SK-N-SH treated with all-trans-retinoic acid at 6 μM for 48 hours (cell line): ENCODE measurements at regions not wholly inside any gene's neighbourhood (a gene's known extent, or its start where the extent isn't known, plus 50 kb on each side); places are given as distances from the start of the nearest gene placed in this dataset.

ENCODE experiments used
- CSDC2 ChIP-seq: fragments of 250-450 bp; sonication (Bioruptor Pico); IDR thresholded peaks from 2 replicates; pipeline ENCODE4 v1.5.0; 2020; ENCODE audit warnings: mild to moderate bottlenecking, moderate library complexity
- OSR1 ChIP-seq: fragments of 250-450 bp; sonication (Bioruptor Pico); IDR thresholded peaks from 2 replicates; pipeline ENCODE4 v1.8.0; 2022; ENCODE audit warnings: moderate library complexity, mild to moderate bottlenecking, inconsistent platforms
- PATZ1 ChIP-seq: fragments of 250-450 bp; sonication (Bioruptor Pico); IDR thresholded peaks from 2 replicates; pipeline ENCODE4 v1.8.0; 2020; ENCODE audit warnings: mild to moderate bottlenecking, moderate library complexity, borderline replicate concordance
- PPARA ChIP-seq: fragments of 250-450 bp; sonication (Bioruptor Pico); IDR thresholded peaks from 2 replicates; pipeline ENCODE4 v1.5.0; 2020; ENCODE audit warnings: mild to moderate bottlenecking, borderline replicate concordance
- RARB ChIP-seq: fragments of 250-450 bp; sonication (Bioruptor Pico); IDR thresholded peaks from 2 replicates; pipeline ENCODE4 v1.8.0; 2021; ENCODE audit warnings: mild to moderate bottlenecking, moderate library complexity
- SNAI2 ChIP-seq: fragments of 250-450 bp; sonication (Bioruptor Pico); IDR thresholded peaks from 2 replicates; pipeline ENCODE4 v1.5.0; 2020; ENCODE audit warnings: mild to moderate bottlenecking, moderate library complexity
- ZFP3 ChIP-seq: fragments of 250-450 bp; sonication (Bioruptor Pico); IDR thresholded peaks from 2 replicates; pipeline ENCODE4 v1.5.0; 2020; ENCODE audit warnings: mild to moderate bottlenecking, moderate library complexity
- ZFP30 ChIP-seq: fragments of 450-650 bp; formaldehyde crosslinking; IDR thresholded peaks from 2 replicates; pipeline ENCODE4 v1.5.0; 2022; ENCODE audit warnings: mild to moderate bottlenecking, moderate library complexity
- ZNF8 ChIP-seq: fragments of 450-650 bp; formaldehyde crosslinking; IDR thresholded peaks from 2 replicates; pipeline ENCODE4 v1.5.0; 2020; ENCODE audit warnings: mild to moderate bottlenecking, moderate library complexity
- TF ChIP-seq, protein P1 (sequence below): fragments of 250-450 bp; sonication (Bioruptor Pico); IDR thresholded peaks from 2 replicates; pipeline ENCODE4 v1.5.1; 2021; ENCODE audit warnings: mild to moderate bottlenecking, moderate library complexity
- TF ChIP-seq, protein P2 (sequence below): fragments of 250-450 bp; sonication (Bioruptor Pico); IDR thresholded peaks from 2 replicates; pipeline ENCODE4 v1.5.0; 2020; ENCODE audit warnings: mild to moderate bottlenecking, moderate library complexity
- TF ChIP-seq, protein P3 (sequence below): fragments of 250-450 bp; sonication (Bioruptor Pico); IDR thresholded peaks from 2 replicates; pipeline ENCODE4 v1.5.1; 2020; ENCODE audit warnings: low read depth, mild to moderate bottlenecking, moderate library complexity
- TF ChIP-seq, protein P4 (sequence below): fragments of 250-450 bp; sonication (Bioruptor Pico); IDR thresholded peaks from 2 replicates; pipeline ENCODE4 v1.8.0; 2021; ENCODE audit warnings: low read depth, mild to moderate bottlenecking, moderate library complexity, borderline replicate concordance

DNA sequence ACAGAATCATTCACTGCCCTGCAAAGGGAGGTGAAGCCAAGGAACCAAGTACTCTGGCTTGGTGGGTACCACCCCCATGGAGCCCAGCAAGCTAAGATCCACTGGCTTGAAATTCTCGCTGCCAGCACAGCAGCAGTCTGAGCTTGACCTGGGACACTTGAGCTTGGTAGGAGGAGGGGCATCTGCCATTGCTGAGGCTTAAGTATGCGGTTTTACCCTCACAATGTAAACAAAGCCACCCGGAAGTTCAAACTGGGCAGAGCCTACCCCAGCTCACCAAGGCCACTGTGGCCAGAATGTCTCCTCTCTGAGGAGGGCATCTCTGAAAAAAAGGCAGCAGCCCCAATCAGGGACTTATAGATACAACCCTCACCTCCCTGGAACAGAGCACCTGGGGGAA, 1050.0 kb upstream of the GHITM start:
- TF ChIP-seq PATZ1 (no peak), CSDC2 (no peak), PPARA (CRISPR knock-in tag) (no peak), RARB (CRISPR knock-in tag) (no peak), ZNF8 (no peak), ZFP3 (no peak), ZFP30 (CRISPR knock-in tag) (no peak), OSR1 (CRISPR knock-in tag) (no peak), SNAI2 (CRISPR knock-in tag) (no peak)
- TF ChIP-seq, protein P1, sequence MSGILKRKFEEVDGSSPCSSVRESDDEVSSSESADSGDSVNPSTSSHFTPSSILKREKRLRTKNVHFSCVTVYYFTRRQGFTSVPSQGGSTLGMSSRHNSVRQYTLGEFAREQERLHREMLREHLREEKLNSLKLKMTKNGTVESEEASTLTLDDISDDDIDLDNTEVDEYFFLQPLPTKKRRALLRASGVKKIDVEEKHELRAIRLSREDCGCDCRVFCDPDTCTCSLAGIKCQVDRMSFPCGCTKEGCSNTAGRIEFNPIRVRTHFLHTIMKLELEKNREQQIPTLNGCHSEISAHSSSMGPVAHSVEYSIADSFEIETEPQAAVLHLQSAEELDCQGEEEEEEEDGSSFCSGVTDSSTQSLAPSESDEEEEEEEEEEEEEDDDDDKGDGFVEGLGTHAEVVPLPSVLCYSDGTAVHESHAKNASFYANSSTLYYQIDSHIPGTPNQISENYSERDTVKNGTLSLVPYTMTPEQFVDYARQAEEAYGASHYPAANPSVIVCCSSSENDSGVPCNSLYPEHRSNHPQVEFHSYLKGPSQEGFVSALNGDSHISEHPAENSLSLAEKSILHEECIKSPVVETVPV = no peak
- TF ChIP-seq, protein P2, sequence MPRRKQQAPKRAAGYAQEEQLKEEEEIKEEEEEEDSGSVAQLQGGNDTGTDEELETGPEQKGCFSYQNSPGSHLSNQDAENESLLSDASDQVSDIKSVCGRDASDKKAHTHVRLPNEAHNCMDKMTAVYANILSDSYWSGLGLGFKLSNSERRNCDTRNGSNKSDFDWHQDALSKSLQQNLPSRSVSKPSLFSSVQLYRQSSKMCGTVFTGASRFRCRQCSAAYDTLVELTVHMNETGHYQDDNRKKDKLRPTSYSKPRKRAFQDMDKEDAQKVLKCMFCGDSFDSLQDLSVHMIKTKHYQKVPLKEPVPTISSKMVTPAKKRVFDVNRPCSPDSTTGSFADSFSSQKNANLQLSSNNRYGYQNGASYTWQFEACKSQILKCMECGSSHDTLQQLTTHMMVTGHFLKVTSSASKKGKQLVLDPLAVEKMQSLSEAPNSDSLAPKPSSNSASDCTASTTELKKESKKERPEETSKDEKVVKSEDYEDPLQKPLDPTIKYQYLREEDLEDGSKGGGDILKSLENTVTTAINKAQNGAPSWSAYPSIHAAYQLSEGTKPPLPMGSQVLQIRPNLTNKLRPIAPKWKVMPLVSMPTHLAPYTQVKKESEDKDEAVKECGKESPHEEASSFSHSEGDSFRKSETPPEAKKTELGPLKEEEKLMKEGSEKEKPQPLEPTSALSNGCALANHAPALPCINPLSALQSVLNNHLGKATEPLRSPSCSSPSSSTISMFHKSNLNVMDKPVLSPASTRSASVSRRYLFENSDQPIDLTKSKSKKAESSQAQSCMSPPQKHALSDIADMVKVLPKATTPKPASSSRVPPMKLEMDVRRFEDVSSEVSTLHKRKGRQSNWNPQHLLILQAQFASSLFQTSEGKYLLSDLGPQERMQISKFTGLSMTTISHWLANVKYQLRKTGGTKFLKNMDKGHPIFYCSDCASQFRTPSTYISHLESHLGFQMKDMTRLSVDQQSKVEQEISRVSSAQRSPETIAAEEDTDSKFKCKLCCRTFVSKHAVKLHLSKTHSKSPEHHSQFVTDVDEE (CRISPR knock-in tag) = no peak
- TF ChIP-seq, protein P3, sequence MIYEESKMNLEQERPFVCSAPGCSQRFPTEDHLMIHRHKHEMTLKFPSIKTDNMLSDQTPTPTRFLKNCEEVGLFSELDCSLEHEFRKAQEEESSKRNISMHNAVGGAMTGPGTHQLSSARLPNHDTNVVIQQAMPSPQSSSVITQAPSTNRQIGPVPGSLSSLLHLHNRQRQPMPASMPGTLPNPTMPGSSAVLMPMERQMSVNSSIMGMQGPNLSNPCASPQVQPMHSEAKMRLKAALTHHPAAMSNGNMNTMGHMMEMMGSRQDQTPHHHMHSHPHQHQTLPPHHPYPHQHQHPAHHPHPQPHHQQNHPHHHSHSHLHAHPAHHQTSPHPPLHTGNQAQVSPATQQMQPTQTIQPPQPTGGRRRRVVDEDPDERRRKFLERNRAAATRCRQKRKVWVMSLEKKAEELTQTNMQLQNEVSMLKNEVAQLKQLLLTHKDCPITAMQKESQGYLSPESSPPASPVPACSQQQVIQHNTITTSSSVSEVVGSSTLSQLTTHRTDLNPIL = no peak
- TF ChIP-seq, protein P4, sequence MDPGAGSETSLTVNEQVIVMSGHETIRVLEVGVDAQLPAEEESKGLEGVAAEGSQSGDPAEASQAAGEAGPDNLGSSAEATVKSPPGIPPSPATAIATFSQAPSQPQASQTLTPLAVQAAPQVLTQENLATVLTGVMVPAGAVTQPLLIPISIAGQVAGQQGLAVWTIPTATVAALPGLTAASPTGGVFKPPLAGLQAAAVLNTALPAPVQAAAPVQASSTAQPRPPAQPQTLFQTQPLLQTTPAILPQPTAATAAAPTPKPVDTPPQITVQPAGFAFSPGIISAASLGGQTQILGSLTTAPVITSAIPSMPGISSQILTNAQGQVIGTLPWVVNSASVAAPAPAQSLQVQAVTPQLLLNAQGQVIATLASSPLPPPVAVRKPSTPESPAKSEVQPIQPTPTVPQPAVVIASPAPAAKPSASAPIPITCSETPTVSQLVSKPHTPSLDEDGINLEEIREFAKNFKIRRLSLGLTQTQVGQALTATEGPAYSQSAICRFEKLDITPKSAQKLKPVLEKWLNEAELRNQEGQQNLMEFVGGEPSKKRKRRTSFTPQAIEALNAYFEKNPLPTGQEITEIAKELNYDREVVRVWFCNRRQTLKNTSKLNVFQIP (CRISPR knock-in tag) = no peak
